NB4 (cell line): ENCODE measurements at regions not wholly inside any gene's neighbourhood (a gene's known extent, or its start where the extent isn't known, plus 50 kb on each side); places are given as distances from the start of the nearest gene placed in this dataset.

Experiments
- DNase-seq: peaks from one replicate; pipeline ENCODE4 v3.0.0; 2010; ENCODE audit warnings: low read depth
- H3K4me3 ChIP-seq: one replicate; pipeline ENCODE4 v1.5.1; 2011; ENCODE audit warnings: mild to moderate bottlenecking, low read depth, low read length, moderate library complexity
- CTCF ChIP-seq: IDR thresholded peaks from one replicate; pipeline ENCODE4 v1.5.1; 2012; ENCODE audit warnings: low read depth, low read length
- MAX ChIP-seq: IDR thresholded peaks from 2 replicates; pipeline ENCODE4 v1.6.1; 2011; ENCODE audit warnings: low read depth, low read length
- MYC ChIP-seq: IDR thresholded peaks from 2 replicates; pipeline ENCODE4 v1.6.1; 2011; ENCODE audit warnings: low read depth, low read length
- POLR2A ChIP-seq: IDR thresholded peaks from 2 replicates; pipeline ENCODE4 v1.6.1; 2011; ENCODE audit warnings: mild to moderate bottlenecking; ENCODE audit not compliant: insufficient read length; ENCODE audit errors: extremely low read depth

GRCh38 chr10:125300937-125301336 is 140.6 kb upstream of the CTBP2 start:
- H3K4me3 ChIP-seq, result no peak overlapping the region
- no peak for DNase-seq
- TF ChIP-seq MYC (no peak), POLR2A (no peak), CTCF (no peak), MAX (no peak)

GRCh38 chr10:125299461-125299860 is 139.1 kb upstream of the CTBP2 start:
- TF ChIP-seq CTCF, result no peak
- no peak for DNase-seq
- H3K4me3 ChIP-seq, result no peak overlapping the region

- no peak overlapping the region for H3K4me3 ChIP-seq
- no peak for DNase-seq
- TF ChIP-seq MYC (no peak), MAX (no peak), POLR2A (no peak), CTCF (no peak)
Measured at GRCh38 chr10:125296598-125296997, 136.2 kb upstream of the CTBP2 start.

GRCh38 chr10:125294109-125294508 is 133.7 kb upstream of the CTBP2 start:
- no peak for TF ChIP-seq CTCF
- TF ChIP-seq MYC, result no peak
- TF ChIP-seq POLR2A, result no peak
- no peak for TF ChIP-seq MAX

GRCh38 chr10:125291836-125292235 is 131.5 kb upstream of the CTBP2 start:
- no peak for DNase-seq
- H3K4me3 ChIP-seq, result no peak overlapping the region
- TF ChIP-seq POLR2A (no peak), CTCF (no peak), MAX (no peak), MYC (no peak)

More at GRCh38 chr10:125294109-125294508, 133.7 kb upstream of the CTBP2 start:
- H3K4me3 ChIP-seq, result no peak overlapping the region
- no peak for DNase-seq

GRCh38 chr10:125289461-125289860 is 129.1 kb upstream of the CTBP2 start:
- no peak for TF ChIP-seq MAX
- TF ChIP-seq CTCF, result no peak
- TF ChIP-seq MYC, result no peak
- no peak overlapping the region for H3K4me3 ChIP-seq
- DNase-seq, result no peak
